GM12873 (cell line): ENCODE measurements at regions not wholly inside any gene's neighbourhood (a gene's known extent, or its start where the extent isn't known, plus 50 kb on each side); places are given as distances from the start of the nearest gene placed in this dataset.

ENCODE experiments used
- TF ChIP-seq, protein P1 (sequence below): IDR thresholded peaks from 2 replicates; pipeline ENCODE4 v1.5.1; 2012; ENCODE audit warnings: low read depth, mild to moderate bottlenecking, moderate library complexity, low read length, control low read depth; ENCODE audit not compliant: insufficient read depth; ENCODE audit errors: missing control alignments

DNA sequence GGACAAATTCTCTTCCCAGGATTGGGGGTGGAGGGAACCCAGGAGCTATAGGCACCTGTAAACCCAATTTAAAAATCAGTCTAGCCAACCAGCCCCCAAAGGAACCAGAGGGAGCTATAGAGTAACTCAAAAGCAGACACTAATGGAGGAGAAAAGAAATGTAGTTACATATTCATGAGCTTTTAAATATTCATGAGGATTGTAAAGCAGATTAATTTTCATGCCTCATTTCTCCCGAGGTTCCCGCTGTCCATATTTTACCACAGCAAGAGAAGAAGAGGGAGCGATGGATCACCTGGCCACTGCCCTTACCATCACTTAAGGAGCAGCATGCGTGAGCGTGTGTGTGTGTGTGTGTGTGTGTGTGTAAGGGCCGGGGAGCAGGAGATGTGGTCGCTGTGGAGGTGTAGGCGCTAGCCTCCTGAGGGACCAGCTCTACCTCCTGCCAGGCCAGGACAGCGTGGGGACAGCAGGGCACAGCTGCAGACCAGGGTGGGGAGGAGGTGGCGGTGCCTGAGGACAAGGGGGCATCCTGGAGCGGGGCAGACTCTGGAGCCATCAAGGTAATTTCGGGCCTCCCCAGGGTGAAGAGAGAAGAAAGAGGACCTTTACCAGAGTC is 100.7 kb upstream of the THY1 start:
- TF ChIP-seq, protein P1, sequence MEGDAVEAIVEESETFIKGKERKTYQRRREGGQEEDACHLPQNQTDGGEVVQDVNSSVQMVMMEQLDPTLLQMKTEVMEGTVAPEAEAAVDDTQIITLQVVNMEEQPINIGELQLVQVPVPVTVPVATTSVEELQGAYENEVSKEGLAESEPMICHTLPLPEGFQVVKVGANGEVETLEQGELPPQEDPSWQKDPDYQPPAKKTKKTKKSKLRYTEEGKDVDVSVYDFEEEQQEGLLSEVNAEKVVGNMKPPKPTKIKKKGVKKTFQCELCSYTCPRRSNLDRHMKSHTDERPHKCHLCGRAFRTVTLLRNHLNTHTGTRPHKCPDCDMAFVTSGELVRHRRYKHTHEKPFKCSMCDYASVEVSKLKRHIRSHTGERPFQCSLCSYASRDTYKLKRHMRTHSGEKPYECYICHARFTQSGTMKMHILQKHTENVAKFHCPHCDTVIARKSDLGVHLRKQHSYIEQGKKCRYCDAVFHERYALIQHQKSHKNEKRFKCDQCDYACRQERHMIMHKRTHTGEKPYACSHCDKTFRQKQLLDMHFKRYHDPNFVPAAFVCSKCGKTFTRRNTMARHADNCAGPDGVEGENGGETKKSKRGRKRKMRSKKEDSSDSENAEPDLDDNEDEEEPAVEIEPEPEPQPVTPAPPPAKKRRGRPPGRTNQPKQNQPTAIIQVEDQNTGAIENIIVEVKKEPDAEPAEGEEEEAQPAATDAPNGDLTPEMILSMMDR, result no peak

DNA sequence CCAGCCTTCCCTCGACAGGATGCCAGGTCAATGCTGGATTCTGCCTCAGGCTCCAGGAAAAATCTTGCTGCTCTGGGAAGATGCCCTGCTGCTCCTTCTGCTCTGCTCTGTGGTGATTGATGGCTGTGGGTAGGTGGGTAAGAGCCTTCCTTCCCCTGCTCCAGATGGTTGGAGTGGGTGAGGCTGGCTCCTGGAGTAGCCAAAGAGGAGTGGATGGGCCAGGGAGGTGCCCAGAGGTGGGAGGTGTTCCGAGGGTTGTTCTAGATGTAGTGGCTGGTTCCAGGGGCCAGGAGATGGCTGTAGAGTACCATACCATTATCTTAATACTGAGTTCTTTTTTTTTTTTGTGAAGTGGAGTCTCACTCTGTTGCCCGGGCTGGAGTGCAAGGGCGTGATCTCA is 99.6 kb upstream of the THY1 start:
- TF ChIP-seq, protein P1, result no peak

DNA sequence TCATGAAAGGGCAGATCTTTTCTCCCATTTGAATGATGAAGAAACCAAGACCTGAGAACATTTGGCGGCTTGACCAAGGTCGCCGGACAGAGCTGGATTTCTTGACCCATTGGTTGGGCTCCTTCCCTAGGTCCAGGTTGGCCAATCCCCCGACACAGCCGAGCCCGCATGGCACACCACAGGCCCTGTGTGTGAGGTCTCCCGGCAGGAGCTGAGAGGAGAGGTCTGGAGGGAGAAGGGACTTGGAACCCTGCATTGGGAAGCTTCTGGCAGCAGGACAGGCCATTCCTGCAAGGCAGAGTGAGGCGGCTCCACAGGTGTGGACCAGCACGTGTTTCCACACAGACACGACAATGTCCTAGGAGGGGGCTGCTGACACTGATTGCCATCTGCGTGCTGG is 98.6 kb upstream of the THY1 start:
- TF ChIP-seq, protein P1, result no peak

DNA sequence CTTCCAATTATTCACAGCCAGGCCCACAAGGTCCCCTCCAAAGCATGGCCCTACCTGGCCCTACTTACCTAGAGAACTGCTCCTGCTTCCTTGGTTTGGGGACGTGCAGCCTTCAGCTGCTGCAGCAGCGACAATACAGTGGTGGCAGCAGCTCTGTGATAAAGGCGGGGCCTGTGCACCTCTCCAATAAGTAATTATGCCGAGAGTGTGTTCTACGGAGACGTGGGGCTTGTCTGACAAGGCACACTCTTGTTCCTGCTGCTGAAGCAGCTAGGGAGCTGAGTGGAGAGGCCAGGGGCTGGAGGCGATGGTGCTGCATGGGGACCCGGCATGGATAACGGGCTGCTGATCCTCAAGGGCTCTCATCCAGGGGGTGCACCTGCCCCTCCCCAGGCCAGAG is 98.0 kb upstream of the THY1 start:
- TF ChIP-seq, protein P1, result no peak

DNA sequence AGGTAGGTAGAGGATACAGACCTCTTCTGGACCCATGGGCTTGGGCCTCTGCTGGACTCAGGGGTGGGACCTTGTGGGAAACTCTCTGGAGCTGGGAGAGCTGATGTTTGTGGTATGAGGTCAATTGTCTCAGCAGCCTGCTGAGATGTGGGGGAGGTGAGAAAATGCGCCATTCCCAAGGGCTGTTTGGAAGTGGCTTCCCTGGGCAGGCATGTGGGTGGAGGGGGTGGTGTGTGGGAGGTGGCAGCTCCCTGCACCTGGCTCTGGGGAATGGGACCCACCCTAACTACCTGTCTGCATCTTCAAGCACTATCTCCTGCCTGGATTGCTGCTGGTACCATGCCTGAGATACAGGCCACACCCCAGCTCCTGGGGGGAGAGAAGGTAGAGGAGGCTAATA is 97.4 kb upstream of the THY1 start:
- TF ChIP-seq, protein P1, result no peak

DNA sequence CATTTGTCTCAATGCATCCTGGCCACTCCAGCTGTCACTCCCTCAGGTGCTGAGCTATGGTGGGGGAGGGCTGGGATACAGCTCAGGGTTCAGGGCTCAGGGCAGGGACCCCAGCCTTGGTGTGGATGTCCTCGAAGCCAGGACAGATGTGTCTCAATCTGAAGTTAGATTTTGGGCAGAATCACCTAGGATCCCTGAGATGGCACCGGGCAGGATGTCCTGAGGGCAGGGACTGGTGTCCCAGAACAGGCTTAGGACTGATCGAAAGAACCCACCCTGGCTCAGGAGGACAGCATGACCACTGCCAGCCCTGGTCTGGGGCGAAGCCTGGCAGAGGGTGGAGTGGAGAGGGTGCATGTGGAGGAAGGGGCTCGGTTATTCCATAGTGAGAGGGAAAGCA is 96.8 kb upstream of the THY1 start:
- TF ChIP-seq, protein P1, result no peak

DNA sequence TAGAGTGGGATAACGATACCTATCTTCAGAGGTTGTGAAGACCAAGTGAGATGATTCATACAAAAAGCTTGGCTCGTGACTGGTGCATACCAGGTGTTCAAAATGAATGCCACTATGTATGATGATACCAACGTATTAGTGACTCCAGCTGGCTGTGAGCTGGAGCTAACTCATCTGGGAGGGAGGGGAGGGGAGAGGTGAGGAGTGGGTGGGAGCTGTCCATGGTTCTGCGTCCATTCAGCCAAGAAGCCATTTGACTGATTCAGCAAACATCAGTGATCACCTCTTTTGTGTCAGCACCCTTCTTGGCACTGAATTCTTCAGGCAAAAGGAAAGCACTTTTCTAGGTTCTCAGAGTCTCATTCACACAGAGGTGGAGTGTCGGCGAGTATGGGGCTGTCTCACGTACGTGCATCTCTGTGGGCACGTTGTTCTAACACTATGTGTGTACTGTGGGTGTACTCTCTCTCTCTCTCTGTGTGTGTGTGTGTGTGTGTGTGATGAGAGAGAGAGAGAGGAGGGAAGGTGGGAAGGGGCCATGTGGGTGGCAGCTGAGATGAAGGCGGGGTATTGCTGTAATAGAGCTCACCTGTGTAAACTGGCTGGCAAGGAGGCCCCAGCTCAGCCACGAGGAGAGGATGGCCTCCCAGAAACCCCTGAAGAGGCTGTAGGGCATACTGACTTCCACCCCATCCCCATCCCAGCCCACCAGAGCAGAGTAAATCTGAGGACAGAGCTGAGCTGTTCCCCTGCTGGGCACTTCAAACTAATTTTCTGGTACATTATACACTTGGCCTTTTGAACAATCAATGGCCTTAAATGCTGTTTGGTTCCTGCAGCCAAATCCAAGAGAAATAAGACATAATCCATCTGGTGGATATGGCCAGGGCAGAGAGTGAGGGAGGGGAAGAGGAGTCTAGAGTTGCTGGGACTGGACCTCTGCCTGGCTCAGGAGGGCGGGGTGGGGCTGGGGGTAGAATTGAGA is 96.1 kb upstream of the THY1 start:
- TF ChIP-seq, protein P1, result no peak
